Vagina (tissue), 2 donors: ENCODE measurements at regions not wholly inside any gene's neighbourhood (a gene's known extent, or its start where the extent isn't known, plus 50 kb on each side); places are given as distances from the start of the nearest gene placed in this dataset.

ENCODE experiments used
- CTCF ChIP-seq, 3 experiments: fragments of 450-650 bp in 2 of 3; fragments of 200-600 bp in 1 of 3; sonication (generic) in 1 of 3; IDR thresholded peaks; one replicate each; pipeline ENCODE4 v1.5.1; 2017 to 2019; ENCODE audit warnings: antibody characterized with exemption in 3 of 3, mild to moderate bottlenecking in 2 of 3, moderate library complexity in 2 of 3
- POLR2A ChIP-seq, 2 donors: fragments of 450-650 bp; IDR thresholded peaks; one replicate each; pipeline ENCODE4 v1.6.1; 2017; ENCODE audit warnings: antibody characterized with exemption in 2 of 2, mild to moderate bottlenecking in 2 of 2, moderate library complexity in 2 of 2
- POLR2AphosphoS5 ChIP-seq, 2 donors: sonication (generic); formaldehyde crosslinking; IDR thresholded peaks; one replicate each; pipeline ENCODE4 v1.9.0; 2017; ENCODE audit warnings: antibody characterized with exemption in 2 of 2, mild to moderate bottlenecking in 2 of 2, low read depth in 1 of 2; ENCODE audit not compliant: insufficient read depth in 1 of 2

GRCh38 chr13:111963031-111963430, 103.9 kb upstream of the SOX1 start:
- TF ChIP-seq POLR2A (IDR thresholded peaks at IDR 0.05) (no peak), CTCF (IDR thresholded peaks at IDR 0.05) (no peak), POLR2AphosphoS5 (IDR thresholded peaks at IDR 0.05; ENCODE audit: insufficient read depth in 1 of 2, low read depth in 1 of 2) (no peak)
